ENCODE measurements at regions not wholly inside any gene's neighbourhood (a gene's known extent, or its start where the extent isn't known, plus 50 kb on each side); places are given as distances from the start of the nearest gene placed in this dataset.
A peak's percentile ranks its signal among the peaks of the same experiment; 100 is the strongest.

DNA sequence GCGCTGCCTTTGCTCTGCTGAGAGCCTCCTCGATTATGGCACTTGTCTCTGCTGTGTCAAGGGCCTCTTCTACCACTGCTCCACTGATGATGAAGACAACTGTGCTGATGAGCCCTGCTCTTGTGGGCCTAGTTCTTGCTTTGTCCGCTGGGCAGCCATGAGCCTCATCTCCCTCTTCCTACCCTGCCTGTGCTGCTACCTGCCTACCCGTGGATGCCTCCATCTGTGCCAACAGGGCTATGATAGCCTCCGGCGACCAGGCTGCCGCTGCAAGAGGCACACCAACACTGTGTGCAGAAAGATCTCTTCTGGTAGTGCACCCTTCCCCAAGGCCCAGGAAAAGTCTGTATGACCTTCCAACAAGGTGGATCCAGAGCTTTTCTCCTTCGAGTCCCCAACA, 106.8 kb upstream of the VAMP7 start (continued):
- TF ChIP-seq, protein P1, sequence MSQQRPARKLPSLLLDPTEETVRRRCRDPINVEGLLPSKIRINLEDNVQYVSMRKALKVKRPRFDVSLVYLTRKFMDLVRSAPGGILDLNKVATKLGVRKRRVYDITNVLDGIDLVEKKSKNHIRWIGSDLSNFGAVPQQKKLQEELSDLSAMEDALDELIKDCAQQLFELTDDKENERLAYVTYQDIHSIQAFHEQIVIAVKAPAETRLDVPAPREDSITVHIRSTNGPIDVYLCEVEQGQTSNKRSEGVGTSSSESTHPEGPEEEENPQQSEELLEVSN (IDR thresholded peaks at IDR 0.05; ENCODE audit: borderline replicate concordance, low read depth) = no peak
- TF ChIP-seq FOSB (CRISPR knock-in tag; IDR thresholded peaks at IDR 0.05) (no peak), FOSL2 (IDR thresholded peaks at IDR 0.05) (no peak), FOSL2 (CRISPR knock-in tag; IDR thresholded peaks at IDR 0.05) (no peak), HOXB13 (CRISPR knock-in tag; IDR thresholded peaks at IDR 0.05; ENCODE audit: low read depth) (no peak), NR3C1 (IDR thresholded peaks at IDR 0.05) (no peak)

DNA sequence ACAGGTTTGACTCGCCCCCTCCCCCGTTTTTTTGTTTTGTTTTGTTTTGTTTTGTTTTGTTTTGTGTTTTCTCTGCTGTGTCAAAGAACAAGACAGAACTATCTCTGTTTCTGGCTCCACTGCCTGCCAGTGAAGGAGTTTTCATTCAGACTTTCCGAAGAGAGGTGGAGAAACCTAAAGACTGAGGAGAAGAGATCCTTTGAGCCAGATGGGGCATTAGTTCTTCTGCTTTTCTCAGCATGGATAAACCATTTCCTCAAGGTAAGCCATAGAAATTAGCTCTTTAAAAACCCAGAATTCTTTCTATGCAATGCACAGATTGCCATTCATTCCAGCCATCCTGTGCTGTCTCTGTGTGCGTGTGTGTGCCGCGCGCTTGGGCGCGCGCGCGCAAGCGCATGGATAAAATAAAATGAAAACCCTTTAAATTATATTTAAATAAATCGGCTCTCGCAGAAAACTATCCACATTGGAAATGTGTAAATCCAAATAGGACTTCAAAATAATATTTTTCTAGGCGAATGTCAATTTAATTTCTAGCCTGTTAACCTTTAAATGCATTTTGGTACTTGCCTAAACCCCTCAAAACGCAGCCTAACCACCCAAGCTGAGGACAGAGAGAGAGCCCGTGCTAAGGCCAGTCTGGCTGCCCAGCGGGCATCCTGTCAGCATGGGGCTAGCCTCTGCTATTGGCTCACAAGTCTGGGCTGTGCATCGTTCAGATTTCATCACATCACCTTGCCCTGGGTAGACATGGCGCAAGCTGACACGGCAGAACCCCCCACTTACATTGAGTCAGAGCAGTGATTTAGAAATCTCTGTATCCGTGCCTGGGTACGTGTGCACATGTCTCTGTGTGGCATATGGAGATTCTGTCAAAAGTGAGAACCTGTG, 113.0 kb upstream of the VAMP7 start:
- 38% methylated on average over 24 of the region's 24 CpGs for WGBS (ENCODE audit: missing lambda C conversion rate)
- H3K9me3 ChIP-seq = no peaks in the 10 kb centered on the region
- H3K4me3 ChIP-seq = peak overlapping the region; percentile 58
- TF ChIP-seq, protein P2, sequence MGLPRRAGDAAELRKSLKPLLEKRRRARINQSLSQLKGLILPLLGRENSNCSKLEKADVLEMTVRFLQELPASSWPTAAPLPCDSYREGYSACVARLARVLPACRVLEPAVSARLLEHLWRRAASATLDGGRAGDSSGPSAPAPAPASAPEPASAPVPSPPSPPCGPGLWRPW (IDR thresholded peaks at IDR 0.05) = no peak
- peak; percentile 77; the same call in 1 of the 2 replicates for TF ChIP-seq HDAC2 (IDR thresholded peaks at IDR 0.05)
- no peak for FAIRE-seq
- H3K4me1 ChIP-seq = no peaks in the 10 kb centered on the region
- peak overlapping the region; percentile 93 for H3K4me2 ChIP-seq
- ChIA-PET POLR2A (no interaction called here), CTCF (no interaction called here)
- DNase-seq (ENCODE audit: low read depth in 1 of 2, low spot score in 1 of 2) = peak; percentile 4 to 18
- 0 out of 6 replicates have a peak overlapping the region, but pooled peaks have one; percentile 27 to 33 for H3K27ac ChIP-seq
- ATAC-seq = peak; percentile 51 to 56

DNA sequence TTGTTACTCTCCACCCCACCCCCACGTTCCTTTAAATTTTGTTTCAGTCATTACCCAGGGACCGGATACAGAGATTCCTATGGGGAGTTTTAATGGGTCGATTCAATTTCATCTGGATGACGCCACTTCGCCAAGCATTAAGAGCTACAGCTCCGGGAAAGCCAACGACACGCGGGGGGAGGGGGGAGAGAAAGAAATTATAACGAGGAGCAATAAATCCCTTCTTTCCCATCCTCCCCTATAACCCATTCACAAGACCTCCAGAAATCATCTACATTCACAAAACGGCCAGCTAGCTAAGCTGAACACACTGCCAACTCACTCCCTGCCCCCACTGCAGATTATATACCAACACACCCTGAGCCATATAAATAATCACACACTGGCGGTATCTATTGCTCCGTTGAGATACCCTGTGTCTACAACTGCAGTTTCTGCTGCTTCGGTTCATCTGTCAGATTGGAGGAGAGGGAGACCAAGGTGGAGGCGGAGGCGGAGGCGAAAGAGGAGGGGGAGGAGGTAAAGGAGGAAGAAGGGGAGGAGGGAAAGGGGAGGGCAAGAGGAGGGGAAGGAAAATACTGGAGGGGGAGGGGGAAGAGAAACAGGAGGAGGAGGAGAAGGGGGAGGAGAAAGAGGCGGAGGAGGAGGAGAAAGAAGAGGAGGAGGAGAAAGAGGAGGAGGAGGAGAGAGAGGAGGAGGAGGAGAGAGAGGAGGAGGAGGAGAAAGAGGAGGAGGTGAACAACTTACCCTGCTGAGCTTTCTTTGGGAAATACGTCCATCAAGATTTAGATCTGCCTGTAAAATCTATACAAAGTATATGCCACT, 113.9 kb upstream of the VAMP7 start:
- ATAC-seq = peak; percentile 71 to 87

More for the DNA sequence above, 113.9 kb upstream of the VAMP7 start:
- DNase-seq (ENCODE audit: low read depth in 1 of 2, low spot score in 1 of 2) (peak; percentile 18 to 84), FAIRE-seq (no peak)
- POLR2A ChIA-PET = no interaction called here
- 2% methylated on average over 16 of the region's 19 CpGs for WGBS (ENCODE audit: missing lambda C conversion rate)
- no peaks in the 10 kb centered on the region for H3K4me1 ChIP-seq
- peak overlapping the region; percentile 93 for H3K4me2 ChIP-seq
- TF ChIP-seq, protein P3, sequence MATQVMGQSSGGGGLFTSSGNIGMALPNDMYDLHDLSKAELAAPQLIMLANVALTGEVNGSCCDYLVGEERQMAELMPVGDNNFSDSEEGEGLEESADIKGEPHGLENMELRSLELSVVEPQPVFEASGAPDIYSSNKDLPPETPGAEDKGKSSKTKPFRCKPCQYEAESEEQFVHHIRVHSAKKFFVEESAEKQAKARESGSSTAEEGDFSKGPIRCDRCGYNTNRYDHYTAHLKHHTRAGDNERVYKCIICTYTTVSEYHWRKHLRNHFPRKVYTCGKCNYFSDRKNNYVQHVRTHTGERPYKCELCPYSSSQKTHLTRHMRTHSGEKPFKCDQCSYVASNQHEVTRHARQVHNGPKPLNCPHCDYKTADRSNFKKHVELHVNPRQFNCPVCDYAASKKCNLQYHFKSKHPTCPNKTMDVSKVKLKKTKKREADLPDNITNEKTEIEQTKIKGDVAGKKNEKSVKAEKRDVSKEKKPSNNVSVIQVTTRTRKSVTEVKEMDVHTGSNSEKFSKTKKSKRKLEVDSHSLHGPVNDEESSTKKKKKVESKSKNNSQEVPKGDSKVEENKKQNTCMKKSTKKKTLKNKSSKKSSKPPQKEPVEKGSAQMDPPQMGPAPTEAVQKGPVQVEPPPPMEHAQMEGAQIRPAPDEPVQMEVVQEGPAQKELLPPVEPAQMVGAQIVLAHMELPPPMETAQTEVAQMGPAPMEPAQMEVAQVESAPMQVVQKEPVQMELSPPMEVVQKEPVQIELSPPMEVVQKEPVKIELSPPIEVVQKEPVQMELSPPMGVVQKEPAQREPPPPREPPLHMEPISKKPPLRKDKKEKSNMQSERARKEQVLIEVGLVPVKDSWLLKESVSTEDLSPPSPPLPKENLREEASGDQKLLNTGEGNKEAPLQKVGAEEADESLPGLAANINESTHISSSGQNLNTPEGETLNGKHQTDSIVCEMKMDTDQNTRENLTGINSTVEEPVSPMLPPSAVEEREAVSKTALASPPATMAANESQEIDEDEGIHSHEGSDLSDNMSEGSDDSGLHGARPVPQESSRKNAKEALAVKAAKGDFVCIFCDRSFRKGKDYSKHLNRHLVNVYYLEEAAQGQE (IDR thresholded peaks at IDR 0.05) = no peak
- TF ChIP-seq, protein P4, sequence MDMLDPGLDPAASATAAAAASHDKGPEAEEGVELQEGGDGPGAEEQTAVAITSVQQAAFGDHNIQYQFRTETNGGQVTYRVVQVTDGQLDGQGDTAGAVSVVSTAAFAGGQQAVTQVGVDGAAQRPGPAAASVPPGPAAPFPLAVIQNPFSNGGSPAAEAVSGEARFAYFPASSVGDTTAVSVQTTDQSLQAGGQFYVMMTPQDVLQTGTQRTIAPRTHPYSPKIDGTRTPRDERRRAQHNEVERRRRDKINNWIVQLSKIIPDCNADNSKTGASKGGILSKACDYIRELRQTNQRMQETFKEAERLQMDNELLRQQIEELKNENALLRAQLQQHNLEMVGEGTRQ (IDR thresholded peaks at IDR 0.05) = no peak
- no peak for TF ChIP-seq PHF8 (IDR thresholded peaks at IDR 0.05; ENCODE audit: borderline replicate concordance, low read depth)
- TF ChIP-seq, protein P5, sequence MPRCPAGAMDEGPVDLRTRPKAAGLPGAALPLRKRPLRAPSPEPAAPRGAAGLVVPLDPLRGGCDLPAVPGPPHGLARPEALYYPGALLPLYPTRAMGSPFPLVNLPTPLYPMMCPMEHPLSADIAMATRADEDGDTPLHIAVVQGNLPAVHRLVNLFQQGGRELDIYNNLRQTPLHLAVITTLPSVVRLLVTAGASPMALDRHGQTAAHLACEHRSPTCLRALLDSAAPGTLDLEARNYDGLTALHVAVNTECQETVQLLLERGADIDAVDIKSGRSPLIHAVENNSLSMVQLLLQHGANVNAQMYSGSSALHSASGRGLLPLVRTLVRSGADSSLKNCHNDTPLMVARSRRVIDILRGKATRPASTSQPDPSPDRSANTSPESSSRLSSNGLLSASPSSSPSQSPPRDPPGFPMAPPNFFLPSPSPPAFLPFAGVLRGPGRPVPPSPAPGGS (IDR thresholded peaks at IDR 0.05) = no peak
- TF ChIP-seq MAZ (IDR thresholded peaks at IDR 0.05; ENCODE audit: borderline replicate concordance, low read depth, low read length) = no peak
- TF ChIP-seq NPAS2 (CRISPR knock-in tag; IDR thresholded peaks at IDR 0.05; ENCODE audit: borderline replicate concordance) = no peak
- no peak for TF ChIP-seq EP300 (IDR thresholded peaks at IDR 0.05)
- no peak for TF ChIP-seq CHD4 (IDR thresholded peaks at IDR 0.05; ENCODE audit: borderline replicate concordance)
- TF ChIP-seq SMC3 (IDR thresholded peaks at IDR 0.05) = no peak
- no peak for TF ChIP-seq ZSCAN20 (CRISPR knock-in tag; IDR thresholded peaks at IDR 0.05)
- TF ChIP-seq, protein P6, sequence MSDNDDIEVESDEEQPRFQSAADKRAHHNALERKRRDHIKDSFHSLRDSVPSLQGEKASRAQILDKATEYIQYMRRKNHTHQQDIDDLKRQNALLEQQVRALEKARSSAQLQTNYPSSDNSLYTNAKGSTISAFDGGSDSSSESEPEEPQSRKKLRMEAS (IDR thresholded peaks at IDR 0.05) = no peak
- TF ChIP-seq, protein P1 (IDR thresholded peaks at IDR 0.05; ENCODE audit: borderline replicate concordance, low read depth) = no peak
- TF ChIP-seq, protein P7, sequence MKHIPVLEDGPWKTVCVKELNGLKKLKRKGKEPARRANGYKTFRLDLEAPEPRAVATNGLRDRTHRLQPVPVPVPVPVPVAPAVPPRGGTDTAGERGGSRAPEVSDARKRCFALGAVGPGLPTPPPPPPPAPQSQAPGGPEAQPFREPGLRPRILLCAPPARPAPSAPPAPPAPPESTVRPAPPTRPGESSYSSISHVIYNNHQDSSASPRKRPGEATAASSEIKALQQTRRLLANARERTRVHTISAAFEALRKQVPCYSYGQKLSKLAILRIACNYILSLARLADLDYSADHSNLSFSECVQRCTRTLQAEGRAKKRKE (CRISPR knock-in tag; IDR thresholded peaks at IDR 0.05; ENCODE audit: low read depth) = no peak
- CTCF ChIA-PET = no interaction called here
- H3K9me3 ChIP-seq = no peaks in the 10 kb centered on the region
- H3K27ac ChIP-seq = peak overlapping the region; percentile 33 to 68; a peak in 4 of 6 replicates
- peak overlapping the region; percentile 58 for H3K4me3 ChIP-seq

All from A549 (cell line).